GM12892 (cell line): ENCODE measurements at regions not wholly inside any gene's neighbourhood (a gene's known extent, or its start where the extent isn't known, plus 50 kb on each side); places are given as distances from the start of the nearest gene placed in this dataset.

Experiments used
- POLR2A ChIP-seq: IDR thresholded peaks from 2 replicates; pipeline ENCODE4 v1.6.1; 2011; ENCODE audit warnings: low read depth, low read length, control low read depth
- POLR2AphosphoS5 ChIP-seq: IDR thresholded peaks from 2 replicates; pipeline ENCODE4 v1.6.1; 2011; ENCODE audit warnings: low read depth, low read length, control low read depth

- TF ChIP-seq POLR2A, result no peak
- no peak for TF ChIP-seq POLR2AphosphoS5
These were observed 255.2 kb downstream of the EMP1 start for GRCh38 chr12:13451776-13452175.
